Neutrophil (primary cell): ENCODE measurements at regions not wholly inside any gene's neighbourhood (a gene's known extent, or its start where the extent isn't known, plus 50 kb on each side); places are given as distances from the start of the nearest gene placed in this dataset.

Experiments
- H3K27ac ChIP-seq: fragments of 200-600 bp; sonication (generic); 2 replicates; pipeline ENCODE4 v1.5.1; 2016; ENCODE audit warnings: mild to moderate bottlenecking, moderate library complexity
- H3K27me3 ChIP-seq: fragments of 200-600 bp; sonication (generic); 2 replicates; pipeline ENCODE4 v1.6.0; 2016; ENCODE audit warnings: mild to moderate bottlenecking
- H3K36me3 ChIP-seq: fragments of 200-600 bp; sonication (generic); 2 replicates; pipeline ENCODE4 v1.5.1; 2017
- H3K4me1 ChIP-seq, 2 experiments: fragments of 200-600 bp in 1 of 2; sonication (generic) in 1 of 2; 1 replicate in 1 of 2; 2 replicates in 1 of 2; pipeline versions ENCODE4 v1.5.1 to v1.6.1; 2013 to 2016; ENCODE audit warnings: low read depth in 1 of 2, low read length in 1 of 2, mild to moderate bottlenecking in 1 of 2, moderate library complexity in 1 of 2; ENCODE audit not compliant: control insufficient read depth in 1 of 2, insufficient read depth in 1 of 2
- H3K4me3 ChIP-seq, 2 experiments: fragments of 200-600 bp in 1 of 2; sonication (generic) in 1 of 2; 1 replicate in 1 of 2; 2 replicates in 1 of 2; pipeline ENCODE4 v1.5.1; 2013 to 2016; ENCODE audit warnings: low read depth in 1 of 2, low read length in 1 of 2, mild to moderate bottlenecking in 1 of 2, moderate library complexity in 1 of 2
- H3K9me3 ChIP-seq: fragments of 200-600 bp; sonication (generic); 2 replicates; pipeline ENCODE4 v1.5.1; 2016
- CTCF ChIP-seq: fragments of 200-600 bp; sonication (generic); IDR thresholded peaks from 2 replicates; pipeline ENCODE4 v1.5.1; 2016; ENCODE audit warnings: antibody characterized with exemption

- no peak for TF ChIP-seq CTCF
- Histone ChIP-seq H3K4me1 (no peaks in the 10 kb centered on the region), H3K27me3 (no peaks in the 10 kb centered on the region), H3K4me3 (no peak overlapping the region), H3K27ac (no peak overlapping the region), H3K9me3 (no peaks in the 10 kb centered on the region), H3K36me3 (no peaks in the 10 kb centered on the region)
These were observed 119.9 kb downstream of the FAM43A start for GRCh38 chr3:194805546-194805945.

- Histone ChIP-seq H3K27me3 (no peaks in the 10 kb centered on the region), H3K4me3 (no peak overlapping the region), H3K4me1 (no peaks in the 10 kb centered on the region), H3K27ac (no peak overlapping the region), H3K9me3 (no peaks in the 10 kb centered on the region), H3K36me3 (no peaks in the 10 kb centered on the region)
- TF ChIP-seq CTCF: no peak
These were observed 121.4 kb downstream of the FAM43A start for GRCh38 chr3:194806991-194807630.

DNA sequence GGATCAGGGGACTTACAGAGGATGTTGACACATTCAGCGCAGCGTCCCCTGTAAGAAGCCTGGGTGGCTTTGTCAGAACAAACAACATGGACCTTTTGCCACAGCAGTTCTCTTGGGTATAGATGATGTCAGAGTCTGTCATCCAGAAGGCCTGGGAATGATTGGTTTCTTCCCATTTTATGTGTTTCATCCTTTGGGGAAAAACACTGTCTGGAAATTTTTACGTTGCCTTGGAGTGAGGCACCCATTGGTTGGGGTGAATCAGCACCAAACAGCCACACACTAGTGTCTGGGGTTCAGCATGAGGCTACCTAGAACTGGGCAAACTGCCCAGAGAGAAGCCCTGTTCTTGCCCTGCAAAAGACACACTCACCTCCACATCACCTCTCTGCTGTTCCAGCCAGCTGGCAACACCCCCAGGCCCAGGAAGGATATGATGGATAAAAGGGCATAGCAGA is 123.0 kb downstream of the FAM43A start:
- TF ChIP-seq CTCF: no peak
- Histone ChIP-seq H3K4me3 (no peak overlapping the region), H3K27me3 (no peaks in the 10 kb centered on the region), H3K9me3 (no peaks in the 10 kb centered on the region), H3K27ac (no peak overlapping the region), H3K4me1 (no peaks in the 10 kb centered on the region), H3K36me3 (no peaks in the 10 kb centered on the region)

- Histone ChIP-seq H3K4me1 (no peaks in the 10 kb centered on the region), H3K4me3 (no peak overlapping the region), H3K36me3 (no peaks in the 10 kb centered on the region), H3K27ac (no peak overlapping the region), H3K27me3 (no peaks in the 10 kb centered on the region), H3K9me3 (no peaks in the 10 kb centered on the region)
- no peak for TF ChIP-seq CTCF
These were observed 123.7 kb downstream of the FAM43A start for GRCh38 chr3:194809382-194809781.

- Histone ChIP-seq H3K27ac (no peak overlapping the region), H3K9me3 (no peaks in the 10 kb centered on the region), H3K36me3 (no peaks in the 10 kb centered on the region), H3K4me3 (no peak overlapping the region), H3K4me1 (no peaks in the 10 kb centered on the region), H3K27me3 (no peaks in the 10 kb centered on the region)
- TF ChIP-seq CTCF: no peak
These were observed 124.4 kb downstream of the FAM43A start for GRCh38 chr3:194810076-194810475.
